Endothelial cell (in vitro differentiated cells): ENCODE measurements at regions not wholly inside any gene's neighbourhood (a gene's known extent, or its start where the extent isn't known, plus 50 kb on each side); places are given as distances from the start of the nearest gene placed in this dataset.
A peak's percentile ranks its signal among the peaks of the same experiment; 100 is the strongest.
"Not testable (repeated sequence)": the region's sequence is repeated elsewhere in the genome, so short reads cannot be mapped to it uniquely, and the experiment has no call there.

Experiments
- DNase-seq: peaks from one replicate; pipeline ENCODE4 v3.0.0; 2021; ENCODE audit warnings: low spot score
- H3K27ac Mint-ChIP-seq: one replicate; pipeline ENCODE4 v1.8.0; 2021; ENCODE audit warnings: mixed read lengths, inconsistent platforms; ENCODE audit not compliant: unreplicated experiment
- H3K27me3 Mint-ChIP-seq: one replicate; pipeline ENCODE4 v1.8.0; 2021; ENCODE audit warnings: mild to moderate bottlenecking, moderate library complexity, mixed read lengths, inconsistent platforms; ENCODE audit not compliant: unreplicated experiment
- H3K36me3 Mint-ChIP-seq: one replicate; pipeline ENCODE4 v1.8.0; 2021; ENCODE audit warnings: mild to moderate bottlenecking, low read depth, mixed read lengths, inconsistent platforms; ENCODE audit not compliant: unreplicated experiment
- H3K4me1 Mint-ChIP-seq: one replicate; pipeline ENCODE4 v1.8.0; 2021; ENCODE audit warnings: mild to moderate bottlenecking, mixed read lengths, inconsistent platforms; ENCODE audit not compliant: unreplicated experiment
- H3K4me3 Mint-ChIP-seq: one replicate; pipeline ENCODE4 v1.8.0; 2021; ENCODE audit warnings: mild to moderate bottlenecking, mixed read lengths, inconsistent platforms; ENCODE audit not compliant: unreplicated experiment
- H3K9me3 Mint-ChIP-seq: one replicate; pipeline ENCODE4 v1.8.0; 2021; ENCODE audit warnings: mixed read lengths, inconsistent platforms; ENCODE audit not compliant: unreplicated experiment
- CTCF ChIP-seq: fragments of 200-600 bp; sonication (generic); IDR thresholded peaks from one replicate; pipeline ENCODE4 v1.5.0; 2021; ENCODE audit warnings: antibody characterized with exemption; ENCODE audit not compliant: unreplicated experiment

- Mint-ChIP-seq H3K4me3 (no peak overlapping the region), H3K27ac (no peak overlapping the region), H3K4me1 (peaks cover 23% of the 10 kb centered on the region), H3K27me3 (peaks cover 2% of the 10 kb centered on the region), H3K9me3 (no peaks in the 10 kb centered on the region), H3K36me3 (peaks cover 11% of the 10 kb centered on the region)
- no peak for TF ChIP-seq CTCF
- DNase-seq, result no peak
Observed at GRCh38 chr6:56720882-56721281, 78.2 kb upstream of the DST start.

- H3K4me3 Mint-ChIP-seq, H3K9me3 Mint-ChIP-seq, DNase-seq, H3K27ac Mint-ChIP-seq, H3K27me3 Mint-ChIP-seq: not testable (repeated sequence)
- peaks cover 11% of the 10 kb centered on the region for H3K36me3 Mint-ChIP-seq
- peaks cover 29% of the 10 kb centered on the region for H3K4me1 Mint-ChIP-seq
Observed at GRCh38 chr6:56720202-56720601, 77.5 kb upstream of the DST start.

GRCh38 chr6:56719315-56720058 is 76.8 kb upstream of the DST start:
- peaks cover 10% of the 10 kb centered on the region for H3K36me3 Mint-ChIP-seq
- peaks cover 34% of the 10 kb centered on the region for H3K4me1 Mint-ChIP-seq
- H3K4me3 Mint-ChIP-seq, DNase-seq, H3K27me3 Mint-ChIP-seq, H3K9me3 Mint-ChIP-seq: not testable (repeated sequence)
- peak overlapping the region; percentile 58 for H3K27ac Mint-ChIP-seq

- no peak for TF ChIP-seq CTCF
- H3K36me3 Mint-ChIP-seq, result peaks cover 8% of the 10 kb centered on the region
- H3K27me3 Mint-ChIP-seq, result peaks cover 2% of the 10 kb centered on the region
- peaks cover 43% of the 10 kb centered on the region for H3K4me1 Mint-ChIP-seq
- H3K4me3 Mint-ChIP-seq, result no peak overlapping the region
- H3K9me3 Mint-ChIP-seq, result no peaks in the 10 kb centered on the region
- no peak overlapping the region for H3K27ac Mint-ChIP-seq
- no peak for DNase-seq
Observed at GRCh38 chr6:56718236-56718635, 75.5 kb upstream of the DST start.

GRCh38 chr6:56716229-56716628 is 73.5 kb upstream of the DST start:
- Mint-ChIP-seq H3K27ac (no peak overlapping the region), H3K27me3 (peaks cover 2% of the 10 kb centered on the region), H3K4me3 (no peak overlapping the region), H3K9me3 (no peaks in the 10 kb centered on the region), H3K36me3 (peaks cover 5% of the 10 kb centered on the region), H3K4me1 (peaks cover 43% of the 10 kb centered on the region)
- TF ChIP-seq CTCF, result no peak
- no peak for DNase-seq

- peaks cover 3% of the 10 kb centered on the region for H3K36me3 Mint-ChIP-seq
- DNase-seq, result no peak
- H3K9me3 Mint-ChIP-seq, result no peaks in the 10 kb centered on the region
- no peak for TF ChIP-seq CTCF
- H3K27ac Mint-ChIP-seq, result peak overlapping the region; percentile 34
- peaks cover 2% of the 10 kb centered on the region for H3K27me3 Mint-ChIP-seq
- H3K4me3 Mint-ChIP-seq, result peak overlapping the region; percentile 2
- peaks cover 43% of the 10 kb centered on the region for H3K4me1 Mint-ChIP-seq
Observed at GRCh38 chr6:56715741-56716140, 73.1 kb upstream of the DST start.
